ENCODE measurements at regions not wholly inside any gene's neighbourhood (a gene's known extent, or its start where the extent isn't known, plus 50 kb on each side); places are given as distances from the start of the nearest gene placed in this dataset.

- Histone ChIP-seq H3K9ac (peak overlapping the region; percentile 63; the same call in 1 of the 2 replicates), H3K9me2 (ENCODE audit: insufficient read depth) (no peaks in the 10 kb centered on the region), H3K36me3 (ENCODE audit: low read depth) (no peaks in the 10 kb centered on the region), H2AFZ (no peak overlapping the region), H4K20me1 (ENCODE audit: insufficient read depth) (no peaks in the 10 kb centered on the region), H3K9me3 (ENCODE audit: low read depth) (no peaks in the 10 kb centered on the region), H3K4me1 (ENCODE audit: insufficient read depth) (peaks cover 41% of the 10 kb centered on the region), H3K79me2 (ENCODE audit: insufficient read depth) (no peaks in the 10 kb centered on the region), H3K4me3 (peak overlapping the region; percentile 48), H3F3A (ENCODE audit: insufficient read depth) (peaks cover 33% of the 10 kb centered on the region), H3K27ac (peak overlapping the region; percentile 91), H3K27me3 (replicated peaks; ENCODE audit: insufficient read depth) (no peaks in the 10 kb centered on the region), H3K4me2 (ENCODE audit: unreplicated experiment) (peak overlapping the region; percentile 66)
- DNase-seq, result peak; percentile 88
- in situ Hi-C loops (cut with MboI), result loop anchor here (10.0 kb wide), 1 partner anchor 124 kb away; the partner anchor contains the start of gene DUSP10
- TF ChIP-seq EZH2phosphoT487 (IDR thresholded peaks at IDR 0.05; ENCODE audit: insufficient read depth, low read depth), result peak; percentile 74; the same call in 1 of the 2 replicates
- no peak for TF ChIP-seq EZH2 (IDR thresholded peaks at IDR 0.05; ENCODE audit: insufficient read depth, poor library complexity, severe bottlenecking)
- WGBS, 2 experiments (ENCODE audit: low coverage in 1 of 2, low lambda C conversion rate in 2 of 2, missing lambda C conversion rate in 2 of 2), result 38 to 40% methylated on average over 3 of the region's 3 CpGs
Observed at GRCh38 chr1:221868593-221869303, 126.9 kb upstream of the DUSP10 start.

GRCh38 chr1:221867003-221867402, 125.1 kb upstream of the DUSP10 start:
- 94 to 97% methylated on average over 1 of the region's 1 CpG for WGBS, 2 experiments (ENCODE audit: low coverage in 1 of 2, low lambda C conversion rate in 2 of 2, missing lambda C conversion rate in 2 of 2)
- H3K9ac ChIP-seq, result no peak overlapping the region
- no peak overlapping the region for H2AFZ ChIP-seq
- no peaks in the 10 kb centered on the region for H4K20me1 ChIP-seq (ENCODE audit: insufficient read depth)
- in situ Hi-C loops (cut with MboI), result loop anchor here (10.0 kb wide), 1 partner anchor 122 kb away; the partner anchor contains the start of gene DUSP10
- no peak for TF ChIP-seq EZH2phosphoT487 (IDR thresholded peaks at IDR 0.05; ENCODE audit: insufficient read depth, low read depth)
- TF ChIP-seq EZH2 (IDR thresholded peaks at IDR 0.05; ENCODE audit: insufficient read depth, poor library complexity, severe bottlenecking), result no peak
- H3K4me3 ChIP-seq, result no peak overlapping the region
- H3K9me3 ChIP-seq (ENCODE audit: low read depth), result no peaks in the 10 kb centered on the region
- H3K9me2 ChIP-seq (ENCODE audit: insufficient read depth), result no peaks in the 10 kb centered on the region
- peaks cover 35% of the 10 kb centered on the region for H3K4me1 ChIP-seq (ENCODE audit: insufficient read depth)
- H3K27me3 ChIP-seq (replicated peaks; ENCODE audit: insufficient read depth), result no peaks in the 10 kb centered on the region
- H3K36me3 ChIP-seq (ENCODE audit: low read depth), result no peaks in the 10 kb centered on the region
- H3K4me2 ChIP-seq (ENCODE audit: unreplicated experiment), result no peak overlapping the region
- no peaks in the 10 kb centered on the region for H3K79me2 ChIP-seq (ENCODE audit: insufficient read depth)
- no peak for DNase-seq
- H3F3A ChIP-seq (ENCODE audit: insufficient read depth), result peaks cover 30% of the 10 kb centered on the region
- H3K27ac ChIP-seq, result no peak overlapping the region

- no peaks in the 10 kb centered on the region for H3K27me3 ChIP-seq (replicated peaks; ENCODE audit: insufficient read depth)
- H3K79me2 ChIP-seq (ENCODE audit: insufficient read depth), result no peaks in the 10 kb centered on the region
- peak; percentile 33 for DNase-seq
- WGBS, 2 experiments (ENCODE audit: low coverage in 1 of 2, low lambda C conversion rate in 2 of 2, missing lambda C conversion rate in 2 of 2), result 86 to 88% methylated on average over 4 of the region's 4 CpGs
- TF ChIP-seq EZH2 (IDR thresholded peaks at IDR 0.05; ENCODE audit: insufficient read depth, poor library complexity, severe bottlenecking) (no peak), EZH2phosphoT487 (IDR thresholded peaks at IDR 0.05; ENCODE audit: insufficient read depth, low read depth) (no peak)
- no peaks in the 10 kb centered on the region for H4K20me1 ChIP-seq (ENCODE audit: insufficient read depth)
- H3K4me3 ChIP-seq, result no peak overlapping the region
- H3K4me2 ChIP-seq (ENCODE audit: unreplicated experiment), result no peak overlapping the region
- no peaks in the 10 kb centered on the region for H3K9me3 ChIP-seq (ENCODE audit: low read depth)
- no peaks in the 10 kb centered on the region for H3K36me3 ChIP-seq (ENCODE audit: low read depth)
- no peak overlapping the region for H3K27ac ChIP-seq
- peaks cover 35% of the 10 kb centered on the region for H3K4me1 ChIP-seq (ENCODE audit: insufficient read depth)
- peaks cover 30% of the 10 kb centered on the region for H3F3A ChIP-seq (ENCODE audit: insufficient read depth)
- H3K9me2 ChIP-seq (ENCODE audit: insufficient read depth), result no peaks in the 10 kb centered on the region
- in situ Hi-C loops (cut with MboI), result loop anchor here (10.0 kb wide), 1 partner anchor 121 kb away; the partner anchor contains the start of gene DUSP10
- no peak overlapping the region for H3K9ac ChIP-seq
- H2AFZ ChIP-seq, result no peak overlapping the region
Observed at GRCh38 chr1:221865808-221866207, 123.9 kb upstream of the DUSP10 start.

- in situ Hi-C loops (cut with MboI), result loop anchor here (10.0 kb wide), 1 partner anchor 119 kb away; the partner anchor contains the start of gene DUSP10
- Histone ChIP-seq H3K79me2 (ENCODE audit: insufficient read depth) (no peaks in the 10 kb centered on the region), H3K4me1 (ENCODE audit: insufficient read depth) (peaks cover 21% of the 10 kb centered on the region), H3F3A (ENCODE audit: insufficient read depth) (peaks cover 18% of the 10 kb centered on the region), H2AFZ (no peak overlapping the region), H3K4me3 (no peak overlapping the region), H3K9me3 (ENCODE audit: low read depth) (no peaks in the 10 kb centered on the region), H3K9ac (no peak overlapping the region), H3K9me2 (ENCODE audit: insufficient read depth) (no peaks in the 10 kb centered on the region), H3K36me3 (ENCODE audit: low read depth) (no peaks in the 10 kb centered on the region), H3K27ac (no peak overlapping the region), H4K20me1 (ENCODE audit: insufficient read depth) (no peaks in the 10 kb centered on the region), H3K4me2 (ENCODE audit: unreplicated experiment) (no peak overlapping the region), H3K27me3 (replicated peaks; ENCODE audit: insufficient read depth) (no peaks in the 10 kb centered on the region)
- TF ChIP-seq EZH2phosphoT487 (IDR thresholded peaks at IDR 0.05; ENCODE audit: insufficient read depth, low read depth) (no peak), EZH2 (IDR thresholded peaks at IDR 0.05; ENCODE audit: insufficient read depth, poor library complexity, severe bottlenecking) (no peak)
- WGBS, 2 experiments (ENCODE audit: low coverage in 1 of 2, low lambda C conversion rate in 2 of 2, missing lambda C conversion rate in 2 of 2), result 95 to 96% methylated on average over 3 of the region's 3 CpGs
- DNase-seq, result no peak
Observed at GRCh38 chr1:221863635-221864034, 121.7 kb upstream of the DUSP10 start.

Measured in GM23248 (cell line).